SK-N-SH treated with all-trans-retinoic acid at 6 μM for 48 hours (cell line): ENCODE measurements at regions not wholly inside any gene's neighbourhood (a gene's known extent, or its start where the extent isn't known, plus 50 kb on each side); places are given as distances from the start of the nearest gene placed in this dataset.

Experiments used
- BACH2 ChIP-seq: fragments of 250-450 bp; sonication (Bioruptor Pico); IDR thresholded peaks from 2 replicates; pipeline ENCODE4 v1.9.0; 2021; ENCODE audit warnings: mild to moderate bottlenecking, borderline replicate concordance
- CREB5 ChIP-seq: fragments of 250-450 bp; sonication (Bioruptor Pico); IDR thresholded peaks from 2 replicates; pipeline ENCODE4 v1.5.1; 2020; ENCODE audit warnings: low read depth, mild to moderate bottlenecking, moderate library complexity
- ESRRG ChIP-seq: fragments of 250-450 bp; sonication (Bioruptor Pico); IDR thresholded peaks from 2 replicates; pipeline ENCODE4 v1.6.1; 2021; ENCODE audit warnings: mild to moderate bottlenecking
- RARB ChIP-seq: fragments of 250-450 bp; sonication (Bioruptor Pico); IDR thresholded peaks from 2 replicates; pipeline ENCODE4 v1.8.0; 2021; ENCODE audit warnings: mild to moderate bottlenecking, moderate library complexity
- TCF4 ChIP-seq: fragments of 250-450 bp; sonication (Bioruptor Pico); IDR thresholded peaks from 2 replicates; pipeline ENCODE4 v1.8.0; 2021; ENCODE audit warnings: mild to moderate bottlenecking, moderate library complexity, borderline replicate concordance
- TOX ChIP-seq: fragments of 250-450 bp; sonication (Bioruptor Pico); IDR thresholded peaks from 2 replicates; pipeline ENCODE4 v1.8.0; 2021; ENCODE audit warnings: mild to moderate bottlenecking, moderate library complexity, borderline replicate concordance
- ZFP3 ChIP-seq: fragments of 250-450 bp; sonication (Bioruptor Pico); IDR thresholded peaks from 2 replicates; pipeline ENCODE4 v1.5.0; 2020; ENCODE audit warnings: mild to moderate bottlenecking, moderate library complexity
- ZNF70 ChIP-seq: fragments of 450-650 bp; formaldehyde crosslinking; IDR thresholded peaks from 2 replicates; pipeline ENCODE4 v1.5.0; 2020; ENCODE audit warnings: mild to moderate bottlenecking, moderate library complexity
- ZNF8 ChIP-seq: fragments of 450-650 bp; formaldehyde crosslinking; IDR thresholded peaks from 2 replicates; pipeline ENCODE4 v1.5.0; 2020; ENCODE audit warnings: mild to moderate bottlenecking, moderate library complexity
- TF ChIP-seq, protein P1 (sequence below): fragments of 250-450 bp; sonication (Bioruptor Pico); IDR thresholded peaks from 2 replicates; pipeline ENCODE4 v1.8.0; 2020; ENCODE audit warnings: mild to moderate bottlenecking, moderate library complexity, borderline replicate concordance

DNA sequence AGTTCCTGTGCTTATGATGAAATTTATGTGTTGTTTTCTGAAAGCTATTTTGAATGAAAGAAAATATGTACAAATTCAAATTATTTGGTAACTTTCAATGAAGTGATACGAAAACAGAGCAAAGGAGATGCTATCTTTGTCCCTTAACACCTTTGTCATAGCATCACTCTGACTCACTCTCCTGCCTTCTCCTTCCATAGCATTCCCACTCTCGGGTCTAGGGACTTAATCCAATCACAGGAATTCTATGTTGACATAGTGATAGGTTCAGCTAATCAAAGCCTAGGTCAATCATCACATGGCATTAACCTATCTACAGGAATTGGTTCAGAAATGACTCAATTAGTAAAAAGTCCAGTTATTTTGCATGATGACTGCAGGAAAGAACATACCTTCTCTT lies 464.7 kb upstream of the RORB start:
- TF ChIP-seq BACH2 (CRISPR knock-in tag) (no peak), ZNF70 (CRISPR knock-in tag) (no peak), TOX (CRISPR knock-in tag) (no peak), ESRRG (CRISPR knock-in tag) (no peak), RARB (CRISPR knock-in tag) (no peak), TCF4 (no peak), CREB5 (no peak), ZFP3 (no peak), ZNF8 (CRISPR knock-in tag) (no peak)
- TF ChIP-seq, protein P1, sequence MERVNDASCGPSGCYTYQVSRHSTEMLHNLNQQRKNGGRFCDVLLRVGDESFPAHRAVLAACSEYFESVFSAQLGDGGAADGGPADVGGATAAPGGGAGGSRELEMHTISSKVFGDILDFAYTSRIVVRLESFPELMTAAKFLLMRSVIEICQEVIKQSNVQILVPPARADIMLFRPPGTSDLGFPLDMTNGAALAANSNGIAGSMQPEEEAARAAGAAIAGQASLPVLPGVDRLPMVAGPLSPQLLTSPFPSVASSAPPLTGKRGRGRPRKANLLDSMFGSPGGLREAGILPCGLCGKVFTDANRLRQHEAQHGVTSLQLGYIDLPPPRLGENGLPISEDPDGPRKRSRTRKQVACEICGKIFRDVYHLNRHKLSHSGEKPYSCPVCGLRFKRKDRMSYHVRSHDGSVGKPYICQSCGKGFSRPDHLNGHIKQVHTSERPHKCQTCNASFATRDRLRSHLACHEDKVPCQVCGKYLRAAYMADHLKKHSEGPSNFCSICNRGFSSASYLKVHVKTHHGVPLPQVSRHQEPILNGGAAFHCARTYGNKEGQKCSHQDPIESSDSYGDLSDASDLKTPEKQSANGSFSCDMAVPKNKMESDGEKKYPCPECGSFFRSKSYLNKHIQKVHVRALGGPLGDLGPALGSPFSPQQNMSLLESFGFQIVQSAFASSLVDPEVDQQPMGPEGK (CRISPR knock-in tag) = no peak
